ENCODE measurements at regions not wholly inside any gene's neighbourhood (a gene's known extent, or its start where the extent isn't known, plus 50 kb on each side); places are given as distances from the start of the nearest gene placed in this dataset.
"Not testable (repeated sequence)": the region's sequence is repeated elsewhere in the genome, so short reads cannot be mapped to it uniquely, and the experiment has no call there.

DNA sequence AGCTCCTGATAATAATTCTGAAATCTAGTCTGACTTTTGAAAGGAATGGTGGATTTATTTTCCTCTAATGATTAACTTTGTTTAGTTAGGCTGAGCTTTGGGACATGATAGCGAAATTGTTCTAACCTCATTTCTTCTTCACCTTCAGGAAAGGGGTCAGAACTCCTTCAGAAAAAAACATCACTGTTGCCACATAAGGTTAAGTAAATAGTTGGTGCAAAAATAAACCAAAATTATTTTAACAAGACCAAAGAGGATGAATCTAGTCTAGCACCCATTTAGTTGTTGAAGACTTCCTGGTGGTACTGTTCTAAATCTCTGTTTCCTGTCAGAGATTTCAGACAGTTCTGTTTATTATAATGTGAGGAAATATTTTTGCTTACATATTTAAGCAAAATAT is 379.8 kb downstream of the UTRN start:
- Histone ChIP-seq H3K27me3 (no peaks in the 10 kb centered on the region), H3K9me3 (peaks cover 0 to under 1% (median 0%) of the 10 kb centered on the region in 3 donors), H3K4me3 (no peak overlapping the region), H3K27ac (no peak overlapping the region), H3K36me3 (no peaks in the 10 kb centered on the region), H3K4me1 (peaks cover 0 to 26% (median 2%) of the 10 kb centered on the region in 4 donors)
- TF ChIP-seq, protein P1, sequence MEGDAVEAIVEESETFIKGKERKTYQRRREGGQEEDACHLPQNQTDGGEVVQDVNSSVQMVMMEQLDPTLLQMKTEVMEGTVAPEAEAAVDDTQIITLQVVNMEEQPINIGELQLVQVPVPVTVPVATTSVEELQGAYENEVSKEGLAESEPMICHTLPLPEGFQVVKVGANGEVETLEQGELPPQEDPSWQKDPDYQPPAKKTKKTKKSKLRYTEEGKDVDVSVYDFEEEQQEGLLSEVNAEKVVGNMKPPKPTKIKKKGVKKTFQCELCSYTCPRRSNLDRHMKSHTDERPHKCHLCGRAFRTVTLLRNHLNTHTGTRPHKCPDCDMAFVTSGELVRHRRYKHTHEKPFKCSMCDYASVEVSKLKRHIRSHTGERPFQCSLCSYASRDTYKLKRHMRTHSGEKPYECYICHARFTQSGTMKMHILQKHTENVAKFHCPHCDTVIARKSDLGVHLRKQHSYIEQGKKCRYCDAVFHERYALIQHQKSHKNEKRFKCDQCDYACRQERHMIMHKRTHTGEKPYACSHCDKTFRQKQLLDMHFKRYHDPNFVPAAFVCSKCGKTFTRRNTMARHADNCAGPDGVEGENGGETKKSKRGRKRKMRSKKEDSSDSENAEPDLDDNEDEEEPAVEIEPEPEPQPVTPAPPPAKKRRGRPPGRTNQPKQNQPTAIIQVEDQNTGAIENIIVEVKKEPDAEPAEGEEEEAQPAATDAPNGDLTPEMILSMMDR (IDR thresholded peaks at IDR 0.05) = no peak
- intact Hi-C loops (cut with DNase I; ENCODE audit: low total_unique reads) = no loop called here
- DNase-seq = no peak

DNA sequence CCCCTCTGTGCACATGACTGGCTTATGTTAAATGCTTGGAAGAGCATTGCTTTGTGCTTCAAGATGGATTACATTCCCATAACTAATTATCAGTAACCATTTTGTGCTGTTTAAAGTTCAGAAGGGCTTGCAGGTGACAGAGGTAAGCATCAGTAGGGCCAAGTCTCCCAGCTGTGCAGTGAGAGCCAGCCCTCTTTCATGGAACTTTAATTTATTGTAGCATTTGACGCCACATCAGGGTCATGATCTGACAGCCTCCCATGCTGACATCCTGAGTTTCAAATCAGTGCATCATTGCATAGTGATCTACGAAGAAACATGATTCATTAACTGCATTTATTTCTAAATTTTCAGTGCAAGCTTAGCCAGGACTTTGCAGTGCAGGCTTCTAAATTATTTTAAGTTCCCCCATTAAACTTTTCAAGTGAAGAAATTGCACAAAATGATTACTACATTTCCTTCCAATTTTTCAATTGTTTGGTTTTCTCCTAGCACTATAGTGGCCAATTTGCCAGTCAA is 380.9 kb downstream of the UTRN start:
- peaks cover 0 to 17% (median 2%) of the 10 kb centered on the region in 4 donors for H3K4me1 ChIP-seq
- no peak overlapping the region for H3K4me3 ChIP-seq
- no peaks in the 10 kb centered on the region for H3K27me3 ChIP-seq
- intact Hi-C loops (cut with DNase I; ENCODE audit: low total_unique reads) = no loop called here
- DNase-seq = no peak
- H3K27ac ChIP-seq = no peak overlapping the region
- peaks cover 0 to 10% (median 0%) of the 10 kb centered on the region in 3 donors for H3K9me3 ChIP-seq
- no peaks in the 10 kb centered on the region for H3K36me3 ChIP-seq
- TF ChIP-seq, protein P1 (IDR thresholded peaks at IDR 0.05) = no peak

DNA sequence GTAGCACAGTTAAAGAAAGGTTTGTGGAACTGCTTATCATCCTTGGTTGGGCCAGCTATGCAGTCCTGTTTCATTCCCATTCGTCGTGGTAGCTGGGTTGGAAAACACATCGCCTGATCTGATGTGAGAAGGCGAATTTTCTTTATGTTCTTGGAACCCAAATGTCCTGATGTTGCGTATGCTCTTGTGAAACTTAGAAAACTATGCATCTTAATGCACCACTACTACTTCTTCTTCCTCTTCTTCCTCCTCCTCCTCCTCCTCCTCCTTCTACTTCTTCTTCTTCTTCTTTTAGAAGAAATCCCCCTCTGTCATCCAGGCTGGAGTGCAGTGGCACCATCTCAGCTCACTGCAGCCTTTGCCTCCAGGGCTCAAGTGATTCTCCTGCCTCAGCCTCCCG is 381.6 kb downstream of the UTRN start:
- DNase-seq = no peak
- TF ChIP-seq, protein P1 (IDR thresholded peaks at IDR 0.05) = no peak
- peaks cover 0 to 10% (median 0%) of the 10 kb centered on the region in 3 donors for H3K9me3 ChIP-seq
- H3K4me3 ChIP-seq = no peak overlapping the region
- no peaks in the 10 kb centered on the region for H3K27me3 ChIP-seq
- no peak overlapping the region for H3K27ac ChIP-seq
- H3K4me1 ChIP-seq = peaks cover 0 to 16% (median 2%) of the 10 kb centered on the region in 4 donors
- intact Hi-C loops (cut with DNase I; ENCODE audit: low total_unique reads) = no loop called here
- no peaks in the 10 kb centered on the region for H3K36me3 ChIP-seq

DNA sequence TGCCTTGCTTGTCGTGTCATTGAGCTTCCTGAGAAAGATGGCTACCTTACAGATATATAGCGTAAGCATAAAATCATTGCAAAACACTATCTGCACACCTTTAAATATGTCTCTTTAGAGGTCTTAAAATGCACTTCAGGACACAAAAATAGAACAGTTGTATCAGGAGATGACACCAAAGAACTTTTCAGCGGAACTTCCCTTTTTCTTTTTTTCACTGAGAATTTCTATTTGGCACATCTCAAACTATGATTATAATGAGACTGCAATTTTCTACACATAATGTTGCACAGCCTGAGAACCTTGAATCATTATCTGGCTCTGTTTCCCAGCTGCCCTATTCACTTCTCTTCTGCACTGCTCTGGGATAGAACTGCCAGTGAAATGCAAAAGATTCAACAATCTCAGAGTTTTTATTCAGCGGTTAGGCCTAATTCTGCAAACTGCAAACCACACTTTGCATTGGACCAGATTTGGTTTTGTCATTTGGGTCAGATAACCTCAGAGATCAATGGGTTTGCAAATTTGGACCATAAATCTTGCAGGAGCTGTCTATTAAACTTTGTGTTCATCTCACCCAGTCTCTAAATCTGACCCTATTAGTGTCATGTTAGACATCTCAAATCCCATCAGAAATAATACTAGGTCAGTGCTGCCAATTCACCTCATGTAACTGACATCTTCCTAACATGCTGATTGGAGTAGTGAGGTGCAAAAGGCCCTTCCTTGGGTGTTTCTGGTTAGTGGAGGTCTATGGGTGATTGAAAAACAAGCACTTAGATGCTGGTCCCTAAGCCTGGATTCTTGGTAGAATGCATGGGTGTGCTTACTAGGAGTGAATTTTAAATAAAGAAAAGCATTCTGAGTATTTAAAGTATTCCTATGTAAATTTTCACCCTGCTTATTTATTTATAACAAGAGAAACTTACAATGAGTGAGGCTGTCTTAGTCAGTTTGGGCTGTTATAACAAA is 382.7 kb downstream of the UTRN start:
- peaks cover 0 to 10% (median 0%) of the 10 kb centered on the region in 3 donors for H3K9me3 ChIP-seq
- no peaks in the 10 kb centered on the region for H3K36me3 ChIP-seq
- intact Hi-C loops (cut with DNase I; ENCODE audit: low total_unique reads) = no loop called here
- no peak overlapping the region for H3K27ac ChIP-seq
- no peak overlapping the region for H3K4me3 ChIP-seq
- H3K27me3 ChIP-seq = no peaks in the 10 kb centered on the region
- peaks cover 0 to 16% (median 2%) of the 10 kb centered on the region in 4 donors for H3K4me1 ChIP-seq
- no peak for DNase-seq
- TF ChIP-seq, protein P1 (IDR thresholded peaks at IDR 0.05) = no peak

DNA sequence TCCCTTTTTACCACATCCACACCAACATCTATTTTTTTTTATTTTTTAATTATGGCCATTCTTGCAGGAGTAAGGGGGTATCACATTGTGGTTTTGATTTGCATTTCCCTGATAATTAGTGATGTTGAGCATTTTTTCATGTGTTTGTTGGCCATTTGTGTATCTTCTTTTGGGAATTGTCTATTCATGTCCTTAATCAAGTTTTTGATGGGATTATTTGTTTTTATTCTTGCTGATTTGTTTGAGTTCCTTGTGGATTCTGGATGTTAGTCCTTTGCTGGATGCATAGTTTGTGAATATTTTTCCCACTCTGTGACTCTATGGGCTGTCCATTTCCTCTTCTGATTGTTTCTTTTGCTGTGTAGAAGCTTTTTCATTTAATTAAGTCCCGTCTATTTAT is 385.1 kb downstream of the UTRN start:
- intact Hi-C loops (cut with DNase I; ENCODE audit: low total_unique reads); H3K27me3 ChIP-seq; H3K36me3 ChIP-seq; DNase-seq; H3K27ac ChIP-seq; H3K4me3 ChIP-seq: not testable (repeated sequence)
- peaks cover 0 to 28% (median 0%) of the 10 kb centered on the region in 3 donors for H3K9me3 ChIP-seq
- peaks cover 0 to 12% (median 2%) of the 10 kb centered on the region in 4 donors for H3K4me1 ChIP-seq

DNA sequence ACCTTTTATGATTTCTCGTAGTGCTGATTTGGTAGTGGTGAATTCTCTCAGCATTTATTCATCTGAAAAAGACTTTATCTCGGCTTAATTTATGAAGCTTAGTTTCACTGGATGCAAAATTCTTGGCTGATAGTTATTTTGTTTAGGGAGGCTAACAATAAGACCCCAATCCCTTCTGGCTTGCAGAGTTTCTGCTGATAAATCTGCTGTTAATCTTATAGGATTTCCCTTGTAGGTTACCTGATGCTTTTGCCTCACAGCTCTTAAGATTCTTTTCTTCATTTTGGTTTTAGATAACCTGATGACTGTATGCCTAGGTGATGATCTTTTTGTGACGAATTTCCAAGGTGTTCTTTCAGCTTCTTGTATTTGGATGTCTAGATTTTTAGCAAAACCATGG is 388.7 kb downstream of the UTRN start:
- TF ChIP-seq, protein P1 (IDR thresholded peaks at IDR 0.05) = no peak
- Histone ChIP-seq H3K36me3 (no peaks in the 10 kb centered on the region), H3K4me1 (peaks cover 0 to 19% (median 7%) of the 10 kb centered on the region in 4 donors), H3K9me3 (peaks cover 0 to 28% (median 0%) of the 10 kb centered on the region in 3 donors), H3K4me3 (no peak overlapping the region), H3K27me3 (no peaks in the 10 kb centered on the region), H3K27ac (no peak overlapping the region)
- no peak for DNase-seq
- intact Hi-C loops (cut with DNase I; ENCODE audit: low total_unique reads) = no loop called here

All from tibial artery (tissue), 4 donors.